Spleen (tissue), 11 donors: ENCODE measurements at regions not wholly inside any gene's neighbourhood (a gene's known extent, or its start where the extent isn't known, plus 50 kb on each side); places are given as distances from the start of the nearest gene placed in this dataset.

Experiments
- DNase-seq: peaks from one replicate; pipeline ENCODE4 v3.0.0-alpha.2; 2020
- H3K27ac ChIP-seq, 8 donors: fragments of 200-600 bp; sonication (generic) in 7 of 8; 1 replicate in 4 of 8; 2 replicates in 4 of 8; pipeline versions ENCODE4 v1.5.0 to v1.8.0; 2016 to 2021; ENCODE audit warnings: inconsistent platforms in 4 of 8, mild to moderate bottlenecking in 4 of 8, moderate library complexity in 1 of 8
- H3K27me3 ChIP-seq, 7 donors: fragments of 200-600 bp; sonication (generic) in 6 of 7; replicated peaks in 1 of 7; 1 replicate in 4 of 7; 2 replicates in 3 of 7; pipeline versions ENCODE4 v1.5.0 to v1.8.0; 2016 to 2021; ENCODE audit warnings: inconsistent platforms in 3 of 7, mild to moderate bottlenecking in 1 of 7
- H3K36me3 ChIP-seq, 6 donors: fragments of 200-600 bp; sonication (generic) in 5 of 6; 1 replicate in 4 of 6; 2 replicates in 2 of 6; pipeline versions ENCODE4 v1.5.0 to v1.8.0; 2016 to 2021; ENCODE audit warnings: inconsistent platforms in 2 of 6
- H3K4me1 ChIP-seq, 6 donors: fragments of 200-600 bp; sonication (generic) in 5 of 6; 1 replicate in 3 of 6; 2 replicates in 3 of 6; pipeline versions ENCODE4 v1.5.0 to v1.8.0; 2016 to 2021; ENCODE audit warnings: inconsistent platforms in 3 of 6
- H3K4me3 ChIP-seq, 8 donors: fragments of 200-600 bp; sonication (generic) in 7 of 8; 1 replicate in 4 of 8; 2 replicates in 4 of 8; pipeline versions ENCODE4 v1.5.0 to v1.8.0; 2016 to 2021; ENCODE audit warnings: inconsistent platforms in 4 of 8, mild to moderate bottlenecking in 4 of 8, moderate library complexity in 2 of 8
- H3K9me3 ChIP-seq, 8 donors: fragments of 200-600 bp; sonication (generic) in 7 of 8; 1 replicate in 4 of 8; 2 replicates in 4 of 8; pipeline versions ENCODE4 v1.5.0 to v1.8.0; 2016 to 2021; ENCODE audit warnings: inconsistent platforms in 4 of 8
- CTCF ChIP-seq, 11 experiments: fragments of 200-600 bp in 7 of 11; fragments of 450-650 bp in 4 of 11; sonication (generic) in 4 of 11; IDR thresholded peaks in 8 of 11; conservative IDR thresholded peaks in 3 of 11; 1 replicate in 7 of 11; 2 replicates in 4 of 11; pipeline versions ENCODE4 v1.4.0 to v1.8.0; 2016 to 2021; ENCODE audit warnings: antibody characterized with exemption in 11 of 11, inconsistent platforms in 4 of 11, mild to moderate bottlenecking in 1 of 11
- POLR2A ChIP-seq, 3 donors: fragments of 450-650 bp; IDR thresholded peaks; one replicate each; pipeline ENCODE4 v1.5.1; 2017; ENCODE audit warnings: antibody characterized with exemption in 3 of 3, mild to moderate bottlenecking in 1 of 3
- POLR2AphosphoS5 ChIP-seq, 3 donors: sonication (generic); formaldehyde crosslinking; IDR thresholded peaks; one replicate each; pipeline ENCODE4 v1.5.1; 2017; ENCODE audit warnings: antibody characterized with exemption in 3 of 3
- WGBS, 5 donors: extraction: QIAGEN DNeasy Blood & Tissue Kit in 3 of 5; methylation state at CpG; one replicate each; pipeline versions ENCODE4 v1.1.5 to v1.1.7; 2013 to 2018; 5-methylcytosine and 5-hydroxymethylcytosine counted together
- intact Hi-C: fragments of 100-400 bp; cut with DNase I; formaldehyde crosslinking; loops from one replicate; pipeline ENCODE4 v1.15.0; 2023; ENCODE audit warnings: low total_unique reads
- donor health status: healthy with polysubstance abuse.
- donor health status: DM: no; HTN: no; CAD: no; lungs with moderate emphysema.
- donor health status: DM: no; HTN: no; CAD: no.
- donor health status: Bipolar disorder and iron deficiency.
- donor health status: healthy.
- donor health status: DM: no; HTN: no; CAD: no.
- donor health status: DM: yes; HTN: yes; CAD: no.

DNA sequence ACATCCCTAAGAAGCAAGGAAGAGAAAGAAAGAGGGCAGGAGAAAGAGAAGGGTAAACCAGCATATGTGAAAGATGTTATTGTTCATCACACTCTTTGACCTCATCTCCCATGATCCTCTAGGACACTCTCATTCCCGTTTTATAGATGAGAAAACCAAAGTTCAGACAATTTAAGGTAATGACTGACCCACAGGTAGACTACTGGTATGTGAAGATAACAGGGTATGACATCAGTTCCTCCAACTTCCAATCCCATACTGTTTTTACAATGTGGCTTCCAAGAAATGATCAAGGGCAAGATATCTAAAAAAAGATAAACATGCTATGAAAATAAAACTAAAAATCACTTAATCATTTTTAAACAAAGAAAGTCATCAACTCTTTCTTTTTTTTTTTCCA, 95.2 kb upstream of the TNFSF4 start:
- no peak for DNase-seq
- Histone ChIP-seq H3K36me3 (no peaks in the 10 kb centered on the region), H3K9me3 (peaks cover 0 to 3% (median 0%) of the 10 kb centered on the region in 8 donors), H3K4me1 (peaks cover 0 to 5% (median 0%) of the 10 kb centered on the region in 6 donors), H3K4me3 (no peak overlapping the region), H3K27me3 (no peaks in the 10 kb centered on the region), H3K27ac (no peak overlapping the region)
- WGBS, 5 donors, result 75 to 90% (median 83%) methylated on average over 1 of the region's 1 CpG
- intact Hi-C loops, result no loop called here
- TF ChIP-seq CTCF (IDR thresholded peaks at IDR 0.05 in 8 of 11, conservative IDR thresholded peaks at IDR 0.05 in 3 of 11) (no peak), POLR2A (IDR thresholded peaks at IDR 0.05) (no peak), POLR2AphosphoS5 (IDR thresholded peaks at IDR 0.05) (no peak)

- intact Hi-C loops, result no loop called here
- H3K36me3 ChIP-seq, result no peaks in the 10 kb centered on the region
- H3K27me3 ChIP-seq, result no peaks in the 10 kb centered on the region
- H3K27ac ChIP-seq, result no peak overlapping the region
- H3K4me3 ChIP-seq, result no peak overlapping the region
- no peak for DNase-seq
- peaks cover 0 to 7% (median 0%) of the 10 kb centered on the region in 8 donors for H3K9me3 ChIP-seq
- TF ChIP-seq CTCF (IDR thresholded peaks at IDR 0.05 in 8 of 11, conservative IDR thresholded peaks at IDR 0.05 in 3 of 11) (no peak), POLR2AphosphoS5 (IDR thresholded peaks at IDR 0.05) (no peak), POLR2A (IDR thresholded peaks at IDR 0.05) (no peak)
- peaks cover 0 to 3% (median 0%) of the 10 kb centered on the region in 6 donors for H3K4me1 ChIP-seq
- 56 to 78% (median 68%) methylated on average over 8 of the region's 8 CpGs for WGBS, 5 donors
Observed at GRCh38 chr1:173302890-173303829, 96.0 kb upstream of the TNFSF4 start.

DNA sequence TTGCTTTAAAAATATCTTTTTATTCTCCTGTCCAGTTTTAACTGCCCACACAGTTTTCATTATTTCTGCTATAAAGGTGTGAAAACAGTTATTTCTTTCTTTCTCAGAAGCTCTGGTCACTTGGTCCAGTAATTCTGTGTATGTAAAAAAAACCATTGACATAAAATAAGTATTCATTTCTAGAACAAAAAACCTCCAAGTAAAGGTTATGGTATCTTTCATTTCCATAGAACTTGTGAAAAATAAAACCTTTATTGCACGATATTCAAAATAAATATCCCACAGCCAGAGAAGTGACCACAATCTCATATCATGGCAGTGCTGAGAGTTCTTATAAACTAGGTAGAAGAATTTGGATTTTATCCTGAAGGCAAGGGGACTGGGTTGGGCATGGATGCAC, 96.9 kb upstream of the TNFSF4 start:
- Histone ChIP-seq H3K27me3 (no peaks in the 10 kb centered on the region), H3K27ac (no peak overlapping the region), H3K36me3 (no peaks in the 10 kb centered on the region), H3K4me3 (no peak overlapping the region), H3K9me3 (peaks cover 0 to 13% (median 5%) of the 10 kb centered on the region in 8 donors), H3K4me1 (no peaks in the 10 kb centered on the region)
- TF ChIP-seq CTCF (IDR thresholded peaks at IDR 0.05 in 8 of 11, conservative IDR thresholded peaks at IDR 0.05 in 3 of 11), result no peak
- TF ChIP-seq POLR2A (IDR thresholded peaks at IDR 0.05), result no peak
- TF ChIP-seq POLR2AphosphoS5 (IDR thresholded peaks at IDR 0.05), result no peak
- 78 to 89% (median 86%) methylated on average over 1 of the region's 1 CpG for WGBS, 5 donors
- DNase-seq, result no peak
- intact Hi-C loops, result no loop called here

DNA sequence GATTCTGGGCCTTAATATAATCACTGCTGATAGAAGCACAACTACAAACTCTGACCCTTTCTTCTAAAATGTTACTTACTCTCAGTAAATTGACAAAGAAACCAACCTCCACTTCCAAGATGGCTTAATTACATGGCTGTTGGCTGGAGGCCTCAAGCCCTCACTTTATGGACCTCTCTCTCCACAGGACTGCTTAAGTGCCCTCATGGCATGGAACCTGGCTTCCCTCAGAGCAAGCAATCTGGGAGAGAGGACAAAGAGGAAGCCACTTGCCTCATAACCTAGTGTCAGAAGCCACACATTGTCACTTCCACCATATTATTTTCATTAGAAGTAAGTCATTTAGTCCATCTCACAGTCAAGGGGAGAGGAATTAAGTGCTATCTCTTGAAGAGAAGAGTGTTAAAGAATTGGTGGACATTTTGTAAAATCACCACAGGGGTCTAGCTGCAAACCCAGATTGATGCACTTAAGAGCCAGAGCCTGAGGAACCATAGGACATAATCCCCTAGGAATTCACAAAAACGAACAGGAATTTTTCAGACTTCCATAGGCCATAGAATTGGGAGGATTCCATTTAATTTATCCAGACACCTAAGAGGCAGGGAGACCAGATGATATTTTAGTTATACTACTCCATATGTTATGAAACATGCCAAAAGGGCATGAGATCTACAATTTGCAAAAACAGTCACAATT, 97.5 kb upstream of the TNFSF4 start:
- intact Hi-C loops, result no loop called here
- Histone ChIP-seq H3K36me3 (no peaks in the 10 kb centered on the region), H3K4me1 (no peaks in the 10 kb centered on the region), H3K9me3 (peaks cover 0 to 20% (median 12%) of the 10 kb centered on the region in 8 donors), H3K4me3 (no peak overlapping the region), H3K27ac (no peak overlapping the region), H3K27me3 (no peaks in the 10 kb centered on the region)
- no peak for DNase-seq
- TF ChIP-seq POLR2A (IDR thresholded peaks at IDR 0.05), result no peak
- no peak for TF ChIP-seq CTCF (IDR thresholded peaks at IDR 0.05 in 8 of 11, conservative IDR thresholded peaks at IDR 0.05 in 3 of 11)
- no peak for TF ChIP-seq POLR2AphosphoS5 (IDR thresholded peaks at IDR 0.05)
- WGBS, 5 donors, result 65 to 91% (median 87%) methylated on average over 1 of the region's 1 CpG
